ENCODE measurements at regions not wholly inside any gene's neighbourhood (a gene's known extent, or its start where the extent isn't known, plus 50 kb on each side); places are given as distances from the start of the nearest gene placed in this dataset.
A peak's percentile ranks its signal among the peaks of the same experiment; 100 is the strongest.

DNA sequence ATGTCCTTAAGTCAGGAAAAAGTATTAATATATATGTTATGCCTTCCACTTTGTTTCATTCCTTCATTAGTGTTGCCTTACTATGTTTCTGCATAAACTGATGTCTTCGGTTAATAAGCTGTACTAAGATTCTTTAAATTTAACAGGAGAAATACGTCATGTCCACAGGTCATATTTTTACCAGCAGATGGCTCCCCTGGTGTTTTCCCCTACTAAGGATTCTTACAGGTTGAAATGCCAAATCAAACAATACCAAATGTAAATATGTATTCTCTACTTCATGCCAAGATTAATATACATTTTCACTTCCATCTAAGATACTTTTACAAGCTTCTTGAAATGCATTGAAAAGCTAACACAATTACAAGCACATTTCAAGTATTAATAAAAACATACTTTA, 1602.1 kb downstream of the SI start:
- no peak for ATAC-seq
- BruUV-seq (replicated peaks), result no TSS peak
- Histone ChIP-seq H2AFZ (ENCODE audit: low read depth, low read length) (no peak overlapping the region), H3K27ac (ENCODE audit: extremely low read depth, low read depth, low read length) (no peak overlapping the region), H3K4me1 (replicated peaks in 1 of 2; ENCODE audit: control insufficient read depth in 2 of 2, insufficient read depth in 2 of 2, low read length in 2 of 2) (no peaks in the 10 kb centered on the region), H3K9ac (ENCODE audit: insufficient read depth in 1 of 2, low read depth in 2 of 2, low read length in 2 of 2) (no peak overlapping the region), H3K9me1 (ENCODE audit: control insufficient read depth, insufficient read depth, low read length) (no peaks in the 10 kb centered on the region), H3K9me3 (replicated peaks; ENCODE audit: control insufficient read depth, insufficient read depth, low read depth, low read length) (no peaks in the 10 kb centered on the region), H3K36me3 (ENCODE audit: control insufficient read depth, insufficient read depth, low read length) (no peaks in the 10 kb centered on the region), H4K20me1 (replicated peaks; ENCODE audit: control insufficient read depth, insufficient read depth, low read length) (no peaks in the 10 kb centered on the region), H3K27me3 (ENCODE audit: control insufficient read depth in 2 of 2, insufficient read depth in 2 of 2, low read length in 2 of 2) (no peaks in the 10 kb centered on the region), H3K4me3 (no peak overlapping the region), H3K79me2 (ENCODE audit: control insufficient read depth, insufficient read depth, low read length) (no peaks in the 10 kb centered on the region), H3K4me2 (ENCODE audit: insufficient read depth, low read length) (no peak overlapping the region)
- intact Hi-C loops (cut with micrococcal nuclease) (no loop called here), in situ Hi-C loops (cut with MboI) (no loop called here)
- no peak for FAIRE-seq
- TF ChIP-seq RAD21 (CRISPR knock-in tag; conservative IDR thresholded peaks at IDR 0.05 in 1 of 2, IDR thresholded peaks at IDR 0.05 in 1 of 2), result peak in 1 of 2 experiments; percentile 27; a peak in 2 of 4 replicates
- TF ChIP-seq, protein P1, sequence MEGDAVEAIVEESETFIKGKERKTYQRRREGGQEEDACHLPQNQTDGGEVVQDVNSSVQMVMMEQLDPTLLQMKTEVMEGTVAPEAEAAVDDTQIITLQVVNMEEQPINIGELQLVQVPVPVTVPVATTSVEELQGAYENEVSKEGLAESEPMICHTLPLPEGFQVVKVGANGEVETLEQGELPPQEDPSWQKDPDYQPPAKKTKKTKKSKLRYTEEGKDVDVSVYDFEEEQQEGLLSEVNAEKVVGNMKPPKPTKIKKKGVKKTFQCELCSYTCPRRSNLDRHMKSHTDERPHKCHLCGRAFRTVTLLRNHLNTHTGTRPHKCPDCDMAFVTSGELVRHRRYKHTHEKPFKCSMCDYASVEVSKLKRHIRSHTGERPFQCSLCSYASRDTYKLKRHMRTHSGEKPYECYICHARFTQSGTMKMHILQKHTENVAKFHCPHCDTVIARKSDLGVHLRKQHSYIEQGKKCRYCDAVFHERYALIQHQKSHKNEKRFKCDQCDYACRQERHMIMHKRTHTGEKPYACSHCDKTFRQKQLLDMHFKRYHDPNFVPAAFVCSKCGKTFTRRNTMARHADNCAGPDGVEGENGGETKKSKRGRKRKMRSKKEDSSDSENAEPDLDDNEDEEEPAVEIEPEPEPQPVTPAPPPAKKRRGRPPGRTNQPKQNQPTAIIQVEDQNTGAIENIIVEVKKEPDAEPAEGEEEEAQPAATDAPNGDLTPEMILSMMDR (IDR thresholded peaks at IDR 0.05 in 2 of 3, conservative IDR thresholded peaks at IDR 0.05 in 1 of 3; ENCODE audit: insufficient read depth in 2 of 3, low read depth in 1 of 3, low read length in 3 of 3), result peak in 1 of 3 experiments; percentile 24; a peak in 2 of 6 replicates
- TF ChIP-seq, protein P2, sequence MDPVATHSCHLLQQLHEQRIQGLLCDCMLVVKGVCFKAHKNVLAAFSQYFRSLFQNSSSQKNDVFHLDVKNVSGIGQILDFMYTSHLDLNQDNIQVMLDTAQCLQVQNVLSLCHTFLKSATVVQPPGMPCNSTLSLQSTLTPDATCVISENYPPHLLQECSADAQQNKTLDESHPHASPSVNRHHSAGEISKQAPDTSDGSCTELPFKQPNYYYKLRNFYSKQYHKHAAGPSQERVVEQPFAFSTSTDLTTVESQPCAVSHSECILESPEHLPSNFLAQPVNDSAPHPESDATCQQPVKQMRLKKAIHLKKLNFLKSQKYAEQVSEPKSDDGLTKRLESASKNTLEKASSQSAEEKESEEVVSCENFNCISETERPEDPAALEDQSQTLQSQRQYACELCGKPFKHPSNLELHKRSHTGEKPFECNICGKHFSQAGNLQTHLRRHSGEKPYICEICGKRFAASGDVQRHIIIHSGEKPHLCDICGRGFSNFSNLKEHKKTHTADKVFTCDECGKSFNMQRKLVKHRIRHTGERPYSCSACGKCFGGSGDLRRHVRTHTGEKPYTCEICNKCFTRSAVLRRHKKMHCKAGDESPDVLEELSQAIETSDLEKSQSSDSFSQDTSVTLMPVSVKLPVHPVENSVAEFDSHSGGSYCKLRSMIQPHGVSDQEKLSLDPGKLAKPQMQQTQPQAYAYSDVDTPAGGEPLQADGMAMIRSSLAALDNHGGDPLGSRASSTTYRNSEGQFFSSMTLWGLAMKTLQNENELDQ (CRISPR knock-in tag; IDR thresholded peaks at IDR 0.05; ENCODE audit: borderline replicate concordance), result no peak
- WGBS (ENCODE audit: insufficient coverage, low coverage, missing lambda C conversion rate), result 11% methylated on average over 2 of the region's 2 CpGs
- ChIA-PET POLR2A (no interaction called here), CTCF (ENCODE audit: low intra/inter-chr PET ratio) (no interaction called here)
- peak in 1 of 4 experiments; percentile 6 for DNase-seq (ENCODE audit: extremely low read depth in 1 of 4, low spot score in 3 of 4)
